ENCODE measurements at regions not wholly inside any gene's neighbourhood (a gene's known extent, or its start where the extent isn't known, plus 50 kb on each side); places are given as distances from the start of the nearest gene placed in this dataset.

DNA sequence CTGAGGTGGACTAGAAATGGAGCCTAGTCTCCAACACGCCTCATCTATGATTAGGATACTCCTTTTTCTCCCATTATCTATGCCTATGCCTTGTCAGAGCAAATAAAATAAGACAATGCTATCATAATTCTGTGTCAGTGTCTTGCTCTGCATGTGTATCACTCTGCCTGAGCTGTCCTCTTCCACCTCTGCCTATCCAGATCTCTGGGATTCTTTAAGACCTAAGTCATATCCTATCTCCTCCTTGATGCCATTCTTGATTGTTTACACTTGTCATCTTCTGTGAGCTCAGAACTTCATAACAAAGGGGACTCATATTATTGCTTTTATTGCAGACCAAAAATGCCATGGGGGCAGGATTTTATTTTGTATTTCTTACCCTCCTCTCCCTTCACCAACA is 351.2 kb upstream of the C9orf72 start:
- H3K27me3 ChIP-seq (replicated peaks; ENCODE audit: control insufficient read depth, insufficient read depth, low read length) = peaks cover 7% of the 10 kb centered on the region
- DNase-seq (ENCODE audit: low read depth) = no peak
- H3K9me3 ChIP-seq (ENCODE audit: control insufficient read depth, low read length) = no peaks in the 10 kb centered on the region
- H3K9ac ChIP-seq (ENCODE audit: low read length) = no peak overlapping the region
- H3K4me1 ChIP-seq (ENCODE audit: control insufficient read depth, insufficient read depth, low read length) = no peaks in the 10 kb centered on the region
- no peak overlapping the region for H3K4me3 ChIP-seq (ENCODE audit: low read length)
- no peaks in the 10 kb centered on the region for H3K36me3 ChIP-seq (ENCODE audit: control insufficient read depth, insufficient read depth, low read length, severe bottlenecking)

DNA sequence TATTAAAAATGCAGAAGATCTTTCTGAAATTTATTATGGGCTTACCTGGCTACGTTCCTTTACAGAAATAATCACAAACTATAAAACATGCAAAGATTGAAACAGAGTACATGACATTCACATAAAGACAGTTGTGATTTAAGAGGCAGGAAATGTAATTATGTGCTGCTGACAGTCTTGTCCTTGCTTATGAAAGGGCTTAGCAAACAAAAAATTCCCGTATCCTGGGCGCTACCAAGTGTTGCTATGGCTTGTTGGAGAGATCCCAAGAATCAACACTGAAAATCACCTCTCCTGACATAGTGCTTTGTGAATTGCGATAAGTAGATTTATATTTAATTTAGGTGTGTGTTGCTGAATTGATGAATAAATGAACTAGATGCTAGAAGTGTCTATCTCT is 352.5 kb upstream of the C9orf72 start:
- Histone ChIP-seq H3K36me3 (ENCODE audit: control insufficient read depth, insufficient read depth, low read length, severe bottlenecking) (no peaks in the 10 kb centered on the region), H3K4me3 (ENCODE audit: low read length) (no peak overlapping the region), H3K27me3 (replicated peaks; ENCODE audit: control insufficient read depth, insufficient read depth, low read length) (peaks cover 7% of the 10 kb centered on the region), H3K9ac (ENCODE audit: low read length) (no peak overlapping the region), H3K4me1 (ENCODE audit: control insufficient read depth, insufficient read depth, low read length) (no peaks in the 10 kb centered on the region), H3K9me3 (ENCODE audit: control insufficient read depth, low read length) (no peaks in the 10 kb centered on the region)
- no peak for DNase-seq (ENCODE audit: low read depth)

DNA sequence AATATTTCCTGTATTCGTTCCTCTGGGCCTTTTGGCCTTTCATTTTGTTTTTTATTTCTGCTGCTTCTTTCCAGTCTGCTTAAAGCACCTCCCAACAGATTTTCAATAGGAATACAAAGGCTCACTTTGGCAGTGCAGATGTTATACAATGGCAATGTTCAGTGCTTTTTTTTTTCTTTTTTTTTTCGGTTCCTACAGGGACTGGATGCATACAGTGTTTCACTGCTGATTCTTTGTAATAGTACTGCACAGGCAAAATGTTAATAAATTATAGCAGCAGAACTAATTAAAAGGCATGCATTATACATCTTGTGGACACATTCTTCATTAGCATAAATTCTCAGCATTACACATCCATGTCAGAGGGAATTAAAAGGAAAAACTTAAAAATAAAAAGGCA is 356.6 kb upstream of the C9orf72 start:
- H3K4me3 ChIP-seq (ENCODE audit: low read length) = no peak overlapping the region
- H3K9ac ChIP-seq (ENCODE audit: low read length) = no peak overlapping the region
- no peaks in the 10 kb centered on the region for H3K9me3 ChIP-seq (ENCODE audit: control insufficient read depth, low read length)
- no peaks in the 10 kb centered on the region for H3K36me3 ChIP-seq (ENCODE audit: control insufficient read depth, insufficient read depth, low read length, severe bottlenecking)
- no peaks in the 10 kb centered on the region for H3K4me1 ChIP-seq (ENCODE audit: control insufficient read depth, insufficient read depth, low read length)
- peaks cover 10% of the 10 kb centered on the region for H3K27me3 ChIP-seq (replicated peaks; ENCODE audit: control insufficient read depth, insufficient read depth, low read length)
- DNase-seq (ENCODE audit: low read depth) = no peak

DNA sequence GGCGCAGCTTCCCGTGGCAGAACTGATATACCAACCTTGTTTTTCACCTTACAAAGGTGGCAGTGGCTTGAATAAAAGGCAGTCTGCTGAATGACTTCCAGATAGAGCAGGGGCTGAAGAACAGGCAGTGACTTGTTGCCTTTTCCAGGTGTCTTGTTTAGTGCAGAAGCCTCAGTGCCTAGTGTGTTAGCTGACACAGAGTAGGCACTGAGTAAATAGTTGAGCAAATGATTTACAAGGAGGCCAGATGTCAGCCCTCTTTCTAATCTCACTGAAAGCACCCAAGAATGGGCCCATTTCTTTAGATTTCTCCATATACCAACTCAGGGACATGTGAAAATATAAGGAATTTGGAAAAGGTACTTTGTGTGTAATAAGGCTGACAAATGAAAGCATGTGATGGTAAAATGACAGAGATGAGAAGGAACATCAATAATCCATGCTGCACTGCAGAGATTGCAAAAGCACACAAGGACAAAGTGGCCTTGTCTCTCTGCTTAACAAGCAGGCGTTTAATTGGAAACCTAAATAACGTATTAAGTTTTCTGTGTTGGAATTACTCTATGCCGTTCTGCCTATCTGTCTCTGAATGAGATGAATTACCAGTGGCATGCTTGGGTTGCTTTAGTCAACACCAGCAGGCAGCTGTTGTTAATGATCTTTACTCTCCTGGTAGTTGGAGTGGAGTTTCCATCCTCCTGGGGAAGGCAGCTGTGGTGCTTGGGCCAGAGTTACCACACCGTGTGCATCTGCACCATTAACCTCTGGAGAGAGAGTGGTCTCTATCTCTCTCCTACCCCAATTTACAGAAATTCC is 360.1 kb upstream of the C9orf72 start:
- H3K9me3 ChIP-seq (ENCODE audit: control insufficient read depth, low read length) = no peaks in the 10 kb centered on the region
- no peaks in the 10 kb centered on the region for H3K36me3 ChIP-seq (ENCODE audit: control insufficient read depth, insufficient read depth, low read length, severe bottlenecking)
- H3K27me3 ChIP-seq (replicated peaks; ENCODE audit: control insufficient read depth, insufficient read depth, low read length) = peaks cover 6% of the 10 kb centered on the region
- no peaks in the 10 kb centered on the region for H3K4me1 ChIP-seq (ENCODE audit: control insufficient read depth, insufficient read depth, low read length)
- no peak overlapping the region for H3K4me3 ChIP-seq (ENCODE audit: low read length)
- DNase-seq (ENCODE audit: low read depth) = no peak
- H3K9ac ChIP-seq (ENCODE audit: low read length) = no peak overlapping the region

DNA sequence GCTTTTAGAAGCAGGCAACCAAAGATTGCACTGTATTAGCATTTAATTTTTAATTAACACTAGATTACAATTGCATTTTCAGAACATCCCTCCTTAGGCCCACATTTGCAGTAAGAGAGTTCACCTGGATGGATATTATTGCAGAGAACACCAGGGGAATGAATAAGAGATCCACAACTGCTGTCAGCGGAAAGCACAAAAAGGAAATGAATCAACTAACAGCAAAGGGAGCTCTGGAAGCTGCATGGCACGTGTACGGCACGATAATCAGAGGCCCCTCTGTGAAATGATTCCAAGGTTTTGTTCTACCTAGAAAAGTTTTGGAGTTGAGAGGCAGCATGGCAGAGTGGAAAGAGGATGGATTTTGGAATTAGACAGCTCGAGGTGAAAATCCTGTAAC is 361.2 kb upstream of the C9orf72 start:
- Histone ChIP-seq H3K4me1 (ENCODE audit: control insufficient read depth, insufficient read depth, low read length) (no peaks in the 10 kb centered on the region), H3K9ac (ENCODE audit: low read length) (no peak overlapping the region), H3K36me3 (ENCODE audit: control insufficient read depth, insufficient read depth, low read length, severe bottlenecking) (no peaks in the 10 kb centered on the region), H3K9me3 (ENCODE audit: control insufficient read depth, low read length) (no peaks in the 10 kb centered on the region), H3K4me3 (ENCODE audit: low read length) (no peak overlapping the region), H3K27me3 (replicated peaks; ENCODE audit: control insufficient read depth, insufficient read depth, low read length) (peaks cover 6% of the 10 kb centered on the region)
- DNase-seq (ENCODE audit: low read depth) = no peak

DNA sequence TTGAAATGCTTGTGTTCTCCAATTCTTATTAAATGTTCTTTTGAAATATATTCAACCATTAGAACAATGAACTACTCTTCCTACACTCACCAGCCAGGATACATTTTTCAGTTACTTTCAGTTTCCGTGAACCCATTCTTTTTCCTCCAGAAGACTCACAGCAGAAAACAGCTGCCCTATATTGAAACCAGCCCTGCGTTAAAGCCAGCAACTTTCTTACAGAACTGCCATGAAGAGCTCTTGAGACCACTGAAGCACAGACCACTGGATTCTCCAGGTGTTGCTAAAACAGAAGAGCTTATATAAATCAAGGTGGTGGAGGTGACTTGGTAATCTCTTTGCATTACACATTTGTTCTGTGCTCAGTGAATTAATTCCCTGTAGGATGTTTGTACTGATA is 365.9 kb upstream of the C9orf72 start:
- Histone ChIP-seq H3K4me3 (ENCODE audit: low read length) (no peak overlapping the region), H3K36me3 (ENCODE audit: control insufficient read depth, insufficient read depth, low read length, severe bottlenecking) (no peaks in the 10 kb centered on the region), H3K27me3 (replicated peaks; ENCODE audit: control insufficient read depth, insufficient read depth, low read length) (no peaks in the 10 kb centered on the region), H3K9ac (ENCODE audit: low read length) (no peak overlapping the region), H3K9me3 (ENCODE audit: control insufficient read depth, low read length) (no peaks in the 10 kb centered on the region), H3K4me1 (ENCODE audit: control insufficient read depth, insufficient read depth, low read length) (no peaks in the 10 kb centered on the region)
- DNase-seq (ENCODE audit: low read depth) = no peak

DNA sequence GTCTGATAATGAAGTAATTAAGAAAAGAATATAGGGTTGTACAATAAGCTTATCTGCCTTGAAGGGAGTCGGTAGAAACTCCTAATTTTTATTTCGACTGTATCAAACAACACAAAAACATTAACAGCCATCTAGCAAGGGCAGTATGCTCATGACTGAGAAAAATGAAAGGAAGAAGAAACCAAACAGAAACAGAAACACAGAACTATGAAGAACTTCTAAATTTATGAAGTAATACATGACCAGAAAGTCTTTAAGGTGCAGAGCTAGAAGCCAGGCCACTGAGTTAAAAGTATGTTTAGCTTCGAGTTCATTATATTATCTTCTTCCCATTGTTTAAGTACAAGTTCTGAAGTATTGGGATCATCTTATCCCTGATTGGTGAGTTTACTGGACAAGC is 367.3 kb upstream of the C9orf72 start:
- Histone ChIP-seq H3K9me3 (ENCODE audit: control insufficient read depth, low read length) (no peaks in the 10 kb centered on the region), H3K9ac (ENCODE audit: low read length) (no peak overlapping the region), H3K36me3 (ENCODE audit: control insufficient read depth, insufficient read depth, low read length, severe bottlenecking) (no peaks in the 10 kb centered on the region), H3K27me3 (replicated peaks; ENCODE audit: control insufficient read depth, insufficient read depth, low read length) (no peaks in the 10 kb centered on the region), H3K4me3 (ENCODE audit: low read length) (no peak overlapping the region), H3K4me1 (ENCODE audit: control insufficient read depth, insufficient read depth, low read length) (peaks cover 4% of the 10 kb centered on the region)
- DNase-seq (ENCODE audit: low read depth) = no peak

DNA sequence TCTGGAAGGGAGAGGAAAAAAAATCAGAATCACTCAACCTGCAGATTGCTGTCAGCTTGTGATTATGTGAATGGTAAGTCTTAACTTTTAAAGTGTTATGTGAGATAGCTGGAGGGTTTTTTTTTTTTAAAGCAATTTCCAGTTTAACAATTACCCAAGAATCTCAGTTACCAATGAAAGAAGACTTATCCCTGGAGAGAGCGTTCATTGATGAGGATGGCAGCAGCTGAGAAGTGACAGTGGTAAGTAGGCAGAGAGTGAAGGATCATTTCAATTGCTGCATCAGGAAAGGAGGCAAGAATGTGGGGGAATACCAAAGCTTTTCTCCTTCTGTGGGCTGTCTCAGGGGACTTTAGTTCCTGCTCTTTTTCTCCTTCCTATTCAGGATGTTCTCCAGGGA is 370.2 kb upstream of the C9orf72 start:
- DNase-seq (ENCODE audit: low read depth) = no peak
- Histone ChIP-seq H3K27me3 (replicated peaks; ENCODE audit: control insufficient read depth, insufficient read depth, low read length) (no peaks in the 10 kb centered on the region), H3K4me3 (ENCODE audit: low read length) (no peak overlapping the region), H3K9me3 (ENCODE audit: control insufficient read depth, low read length) (no peaks in the 10 kb centered on the region), H3K4me1 (ENCODE audit: control insufficient read depth, insufficient read depth, low read length) (peaks cover 7% of the 10 kb centered on the region), H3K9ac (ENCODE audit: low read length) (no peak overlapping the region), H3K36me3 (ENCODE audit: control insufficient read depth, insufficient read depth, low read length, severe bottlenecking) (no peaks in the 10 kb centered on the region)

DNA sequence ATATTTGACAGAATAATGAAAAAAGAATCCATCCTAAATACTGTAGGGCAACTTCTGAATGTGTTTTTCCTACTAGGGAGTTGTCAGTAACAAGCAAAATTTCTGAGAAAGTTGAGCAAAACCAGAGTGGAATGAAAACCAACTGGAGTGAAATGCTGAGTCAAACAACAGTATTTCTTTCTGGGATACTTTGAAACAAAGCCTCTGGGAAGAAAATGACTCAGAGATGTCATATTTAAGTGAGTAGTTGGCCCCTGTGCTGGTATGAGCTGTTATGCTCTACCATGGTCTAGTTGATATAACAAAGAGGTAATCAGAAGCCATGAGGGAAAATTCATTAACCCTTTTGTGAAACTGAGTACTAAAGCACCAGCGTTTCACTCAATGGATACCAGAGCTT is 372.1 kb upstream of the C9orf72 start:
- DNase-seq (ENCODE audit: low read depth) = no peak
- no peak overlapping the region for H3K4me3 ChIP-seq (ENCODE audit: low read length)
- H3K9ac ChIP-seq (ENCODE audit: low read length) = no peak overlapping the region
- H3K27me3 ChIP-seq (replicated peaks; ENCODE audit: control insufficient read depth, insufficient read depth, low read length) = no peaks in the 10 kb centered on the region
- H3K4me1 ChIP-seq (ENCODE audit: control insufficient read depth, insufficient read depth, low read length) = peaks cover 7% of the 10 kb centered on the region
- H3K9me3 ChIP-seq (ENCODE audit: control insufficient read depth, low read length) = no peaks in the 10 kb centered on the region
- H3K36me3 ChIP-seq (ENCODE audit: control insufficient read depth, insufficient read depth, low read length, severe bottlenecking) = no peaks in the 10 kb centered on the region

DNA sequence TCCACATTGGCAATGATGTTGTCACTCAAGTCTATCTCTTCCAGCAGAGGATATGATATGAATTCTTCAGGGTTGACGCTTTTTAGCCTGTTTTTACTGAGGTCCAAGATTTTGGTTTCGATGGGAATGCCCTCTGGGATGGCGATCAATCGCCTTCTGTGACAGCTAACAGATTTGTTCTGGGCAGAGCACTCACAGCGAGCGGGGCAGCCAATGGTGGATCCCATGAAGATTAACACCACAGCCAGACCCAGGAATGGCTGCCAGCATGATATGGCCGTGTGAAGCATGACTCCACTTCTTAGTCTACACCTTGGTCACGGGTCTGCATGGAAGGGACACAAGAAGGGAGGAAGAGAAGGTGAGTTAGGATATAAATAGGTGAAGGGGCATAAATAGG is 377.1 kb upstream of the C9orf72 start:
- DNase-seq (ENCODE audit: low read depth) = no peak
- no peaks in the 10 kb centered on the region for H3K36me3 ChIP-seq (ENCODE audit: control insufficient read depth, insufficient read depth, low read length, severe bottlenecking)
- H3K9me3 ChIP-seq (ENCODE audit: control insufficient read depth, low read length) = no peaks in the 10 kb centered on the region
- H3K4me3 ChIP-seq (ENCODE audit: low read length) = no peak overlapping the region
- H3K9ac ChIP-seq (ENCODE audit: low read length) = no peak overlapping the region
- H3K4me1 ChIP-seq (ENCODE audit: control insufficient read depth, insufficient read depth, low read length) = peaks cover 3% of the 10 kb centered on the region
- no peaks in the 10 kb centered on the region for H3K27me3 ChIP-seq (replicated peaks; ENCODE audit: control insufficient read depth, insufficient read depth, low read length)

DNA sequence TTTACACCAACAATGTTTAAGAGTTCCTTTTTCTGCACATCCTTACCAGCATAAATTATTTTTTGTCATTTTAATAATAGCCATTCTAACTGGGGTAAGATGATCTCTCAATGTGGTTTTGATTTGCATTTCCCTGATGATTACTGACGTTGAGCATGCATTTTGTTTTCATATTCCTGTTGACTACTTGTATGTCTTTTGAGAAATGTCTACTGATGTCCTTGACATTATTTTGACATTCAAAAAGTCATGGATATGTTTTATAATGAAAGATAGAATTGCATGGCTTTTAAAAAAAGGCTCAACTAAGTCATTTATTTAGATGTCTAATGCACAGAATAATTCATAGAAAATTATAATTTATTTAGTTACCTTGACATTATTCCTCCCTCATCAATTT is 381.6 kb upstream of the C9orf72 start:
- H3K36me3 ChIP-seq (ENCODE audit: control insufficient read depth, insufficient read depth, low read length, severe bottlenecking) = no peaks in the 10 kb centered on the region
- H3K4me3 ChIP-seq (ENCODE audit: low read length) = no peak overlapping the region
- no peak overlapping the region for H3K9ac ChIP-seq (ENCODE audit: low read length)
- no peaks in the 10 kb centered on the region for H3K27me3 ChIP-seq (replicated peaks; ENCODE audit: control insufficient read depth, insufficient read depth, low read length)
- H3K4me1 ChIP-seq (ENCODE audit: control insufficient read depth, insufficient read depth, low read length) = no peaks in the 10 kb centered on the region
- H3K9me3 ChIP-seq (ENCODE audit: control insufficient read depth, low read length) = no peaks in the 10 kb centered on the region
- DNase-seq (ENCODE audit: low read depth) = no peak

DNA sequence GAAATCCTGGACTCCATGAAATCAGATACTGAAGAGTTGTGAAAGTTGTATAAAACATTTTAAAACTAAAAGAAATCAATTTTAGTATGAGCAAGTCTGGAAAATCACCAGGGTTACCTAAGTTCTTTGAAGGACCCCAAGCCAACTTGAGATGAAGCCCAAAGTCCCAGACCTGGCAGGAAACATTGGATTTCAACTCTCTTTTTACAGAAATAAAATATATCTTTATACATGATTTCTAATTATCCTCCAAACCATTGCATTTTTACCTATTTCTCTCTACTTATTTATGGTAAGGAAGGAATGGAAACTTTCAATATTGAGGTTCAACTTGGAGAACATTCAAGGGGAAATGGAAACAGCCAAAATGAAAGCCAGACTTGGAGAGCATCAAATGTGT is 390.6 kb upstream of the C9orf72 start:
- no peaks in the 10 kb centered on the region for H3K27me3 ChIP-seq (replicated peaks; ENCODE audit: control insufficient read depth, insufficient read depth, low read length)
- H3K4me1 ChIP-seq (ENCODE audit: control insufficient read depth, insufficient read depth, low read length) = no peaks in the 10 kb centered on the region
- DNase-seq (ENCODE audit: low read depth) = no peak
- H3K4me3 ChIP-seq (ENCODE audit: low read length) = no peak overlapping the region
- no peak overlapping the region for H3K9ac ChIP-seq (ENCODE audit: low read length)
- no peaks in the 10 kb centered on the region for H3K9me3 ChIP-seq (ENCODE audit: control insufficient read depth, low read length)
- H3K36me3 ChIP-seq (ENCODE audit: control insufficient read depth, insufficient read depth, low read length, severe bottlenecking) = no peaks in the 10 kb centered on the region

Measured in adipocyte (in vitro differentiated cells).